GM23338 (cell line): ENCODE measurements at regions not wholly inside any gene's neighbourhood (a gene's known extent, or its start where the extent isn't known, plus 50 kb on each side); places are given as distances from the start of the nearest gene placed in this dataset.

Experiments used
- ATAC-seq: fragments of 200-7000 bp; cut with Tn5 transposase; 3 replicates; pipeline ENCODE4 v1.9.1; 2020
- DNase-seq: peaks from one replicate; pipeline ENCODE4 v3.0.0-alpha.2; 2015; ENCODE audit warnings: low spot score
- H2AFZ ChIP-seq: fragments of 200-600 bp; sonication (generic); 2 replicates; pipeline ENCODE4 v1.8.0; 2016; ENCODE audit warnings: antibody characterized with exemption, mild to moderate bottlenecking, moderate library complexity
- H3F3A ChIP-seq: fragments of 200-600 bp; sonication (generic); replicated peaks from 2 replicates; pipeline ENCODE4 v1.8.0; 2017; ENCODE audit warnings: antibody characterized with exemption, mixed run types, low read depth
- H3K27ac ChIP-seq: fragments of 200-600 bp; sonication (generic); 2 replicates; pipeline ENCODE4 v1.6.1; 2016; ENCODE audit warnings: low read depth
- H3K27me3 ChIP-seq: fragments of 200-600 bp; sonication (generic); 2 replicates; pipeline ENCODE4 v1.8.0; 2016; ENCODE audit warnings: mild to moderate bottlenecking, mixed run types, moderate library complexity; ENCODE audit not compliant: insufficient read depth
- H3K36me3 ChIP-seq: fragments of 200-600 bp; sonication (generic); 2 replicates; pipeline ENCODE4 v1.8.0; 2016; ENCODE audit warnings: mild to moderate bottlenecking; ENCODE audit not compliant: insufficient read depth
- H3K4me1 ChIP-seq: fragments of 200-600 bp; sonication (generic); 2 replicates; pipeline ENCODE4 v1.8.0; 2016; ENCODE audit warnings: mild to moderate bottlenecking, moderate library complexity; ENCODE audit not compliant: insufficient read depth
- H3K4me2 ChIP-seq: fragments of 200-600 bp; sonication (generic); 2 replicates; pipeline ENCODE4 v1.7.1; 2017; ENCODE audit warnings: mixed run types
- H3K4me3 ChIP-seq: fragments of 200-600 bp; sonication (generic); 2 replicates; pipeline ENCODE4 v1.6.1; 2016; ENCODE audit warnings: mixed run types
- H3K79me2 ChIP-seq: fragments of 200-600 bp; sonication (generic); replicated peaks from 2 replicates; pipeline ENCODE4 v1.8.0; 2017; ENCODE audit warnings: mild to moderate bottlenecking; ENCODE audit not compliant: insufficient read depth
- H3K9me2 ChIP-seq: fragments of 200-600 bp; sonication (generic); 2 replicates; pipeline ENCODE4 v1.8.0; 2017; ENCODE audit not compliant: insufficient read depth
- H4K20me1 ChIP-seq: fragments of 200-600 bp; sonication (generic); replicated peaks from 2 replicates; pipeline ENCODE4 v1.8.0; 2017; ENCODE audit warnings: mild to moderate bottlenecking; ENCODE audit not compliant: insufficient read depth
- H3K27ac Mint-ChIP-seq: 2 replicates; pipeline ENCODE4 v1.8.0; 2020; ENCODE audit warnings: inconsistent platforms, mild to moderate bottlenecking, moderate library complexity, mixed read lengths
- H3K27me3 Mint-ChIP-seq: 3 replicates; pipeline ENCODE4 v1.8.0; 2022; ENCODE audit warnings: low read depth, mild to moderate bottlenecking, moderate library complexity, mixed read lengths, inconsistent platforms; ENCODE audit not compliant: insufficient read depth, poor library complexity
- H3K36me3 Mint-ChIP-seq: 3 replicates; pipeline ENCODE4 v1.8.0; 2021; ENCODE audit warnings: low read depth, mild to moderate bottlenecking, inconsistent platforms, moderate library complexity, mixed read lengths
- H3K4me1 Mint-ChIP-seq: 3 replicates; pipeline ENCODE4 v1.8.0; 2020; ENCODE audit warnings: mild to moderate bottlenecking, inconsistent platforms, mixed read lengths
- H3K4me3 Mint-ChIP-seq: 3 replicates; pipeline ENCODE4 v1.8.0; 2021; ENCODE audit warnings: moderate library complexity, mild to moderate bottlenecking, inconsistent platforms, mixed read lengths
- H3K9me3 Mint-ChIP-seq: 3 replicates; pipeline ENCODE4 v1.8.0; 2020; ENCODE audit warnings: moderate library complexity, mild to moderate bottlenecking, inconsistent platforms, mixed read lengths
- CTCF ChIP-seq, 2 experiments: fragments of 200-600 bp in 1 of 2; sonication (generic) in 1 of 2; conservative IDR thresholded peaks; 2 replicates each; pipeline versions ENCODE4 v1.5.1 to v1.6.1; 2016 to 2017; ENCODE audit warnings: antibody characterized with exemption in 2 of 2, low read depth in 2 of 2, mild to moderate bottlenecking in 2 of 2, moderate library complexity in 1 of 2
- EZH2 ChIP-seq: fragments of 200-600 bp; sonication (generic); IDR thresholded peaks from one replicate; pipeline ENCODE4 v1.8.0; 2017; ENCODE audit warnings: antibody characterized with exemption, mild to moderate bottlenecking, low read depth; ENCODE audit not compliant: unreplicated experiment
- EZH2phosphoT487 ChIP-seq: fragments of 200-600 bp; sonication (generic); IDR thresholded peaks from one replicate; pipeline ENCODE4 v1.8.1; 2018; ENCODE audit warnings: antibody characterized with exemption; ENCODE audit not compliant: unreplicated experiment
- JUNB ChIP-seq: IDR thresholded peaks from one replicate; pipeline ENCODE4 v1.6.1; 2016; ENCODE audit warnings: antibody characterized with exemption; ENCODE audit not compliant: unreplicated experiment
- POLR2AphosphoS5 ChIP-seq: IDR thresholded peaks from 2 replicates; pipeline ENCODE4 v1.6.1; 2016; ENCODE audit warnings: antibody characterized with exemption, low read depth
- STAT1 ChIP-seq: IDR thresholded peaks from one replicate; pipeline ENCODE4 v1.6.1; 2016; ENCODE audit warnings: antibody characterized with exemption; ENCODE audit not compliant: unreplicated experiment
- ZNF114 ChIP-seq: fragments of 250-450 bp; sonication (Bioruptor Pico); IDR thresholded peaks from 2 replicates; pipeline ENCODE4 v1.5.0; 2020; ENCODE audit warnings: mild to moderate bottlenecking, moderate library complexity
- ZNF331 ChIP-seq: fragments of 250-450 bp; sonication (Bioruptor Pico); IDR thresholded peaks from 2 replicates; pipeline ENCODE4 v1.5.0; 2020; ENCODE audit warnings: low read depth, mild to moderate bottlenecking, moderate library complexity
- TF ChIP-seq, protein P1 (sequence below): IDR thresholded peaks from 2 replicates; pipeline ENCODE4 v1.6.1; 2016; ENCODE audit warnings: antibody characterized with exemption
- TF ChIP-seq, protein P2 (sequence below): IDR thresholded peaks from one replicate; pipeline ENCODE4 v1.6.1; 2018; ENCODE audit warnings: antibody characterized with exemption; ENCODE audit not compliant: unreplicated experiment
- TF ChIP-seq, protein P3 (sequence below): fragments of 250-450 bp; sonication (Bioruptor Pico); IDR thresholded peaks from 2 replicates; pipeline ENCODE4 v1.5.0; 2020; ENCODE audit warnings: mild to moderate bottlenecking, moderate library complexity

GRCh38 chr14:25551674-25552073 lies 501.7 kb upstream of the STXBP6 start (continued):
- TF ChIP-seq JUNB (no peak), POLR2AphosphoS5 (no peak)
- TF ChIP-seq, protein P1, sequence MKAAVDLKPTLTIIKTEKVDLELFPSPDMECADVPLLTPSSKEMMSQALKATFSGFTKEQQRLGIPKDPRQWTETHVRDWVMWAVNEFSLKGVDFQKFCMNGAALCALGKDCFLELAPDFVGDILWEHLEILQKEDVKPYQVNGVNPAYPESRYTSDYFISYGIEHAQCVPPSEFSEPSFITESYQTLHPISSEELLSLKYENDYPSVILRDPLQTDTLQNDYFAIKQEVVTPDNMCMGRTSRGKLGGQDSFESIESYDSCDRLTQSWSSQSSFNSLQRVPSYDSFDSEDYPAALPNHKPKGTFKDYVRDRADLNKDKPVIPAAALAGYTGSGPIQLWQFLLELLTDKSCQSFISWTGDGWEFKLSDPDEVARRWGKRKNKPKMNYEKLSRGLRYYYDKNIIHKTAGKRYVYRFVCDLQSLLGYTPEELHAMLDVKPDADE: no peak
- TF ChIP-seq, protein P2, sequence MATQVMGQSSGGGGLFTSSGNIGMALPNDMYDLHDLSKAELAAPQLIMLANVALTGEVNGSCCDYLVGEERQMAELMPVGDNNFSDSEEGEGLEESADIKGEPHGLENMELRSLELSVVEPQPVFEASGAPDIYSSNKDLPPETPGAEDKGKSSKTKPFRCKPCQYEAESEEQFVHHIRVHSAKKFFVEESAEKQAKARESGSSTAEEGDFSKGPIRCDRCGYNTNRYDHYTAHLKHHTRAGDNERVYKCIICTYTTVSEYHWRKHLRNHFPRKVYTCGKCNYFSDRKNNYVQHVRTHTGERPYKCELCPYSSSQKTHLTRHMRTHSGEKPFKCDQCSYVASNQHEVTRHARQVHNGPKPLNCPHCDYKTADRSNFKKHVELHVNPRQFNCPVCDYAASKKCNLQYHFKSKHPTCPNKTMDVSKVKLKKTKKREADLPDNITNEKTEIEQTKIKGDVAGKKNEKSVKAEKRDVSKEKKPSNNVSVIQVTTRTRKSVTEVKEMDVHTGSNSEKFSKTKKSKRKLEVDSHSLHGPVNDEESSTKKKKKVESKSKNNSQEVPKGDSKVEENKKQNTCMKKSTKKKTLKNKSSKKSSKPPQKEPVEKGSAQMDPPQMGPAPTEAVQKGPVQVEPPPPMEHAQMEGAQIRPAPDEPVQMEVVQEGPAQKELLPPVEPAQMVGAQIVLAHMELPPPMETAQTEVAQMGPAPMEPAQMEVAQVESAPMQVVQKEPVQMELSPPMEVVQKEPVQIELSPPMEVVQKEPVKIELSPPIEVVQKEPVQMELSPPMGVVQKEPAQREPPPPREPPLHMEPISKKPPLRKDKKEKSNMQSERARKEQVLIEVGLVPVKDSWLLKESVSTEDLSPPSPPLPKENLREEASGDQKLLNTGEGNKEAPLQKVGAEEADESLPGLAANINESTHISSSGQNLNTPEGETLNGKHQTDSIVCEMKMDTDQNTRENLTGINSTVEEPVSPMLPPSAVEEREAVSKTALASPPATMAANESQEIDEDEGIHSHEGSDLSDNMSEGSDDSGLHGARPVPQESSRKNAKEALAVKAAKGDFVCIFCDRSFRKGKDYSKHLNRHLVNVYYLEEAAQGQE: no peak

- Mint-ChIP-seq H3K36me3 (no peaks in the 10 kb centered on the region), H3K27ac (no peak overlapping the region; the same call in 1 of the 2 replicates), H3K9me3 (no peaks in the 10 kb centered on the region; the same call in 1 of the 3 replicates), H3K4me1 (peaks cover 12% of the 10 kb centered on the region), H3K4me3 (no peak overlapping the region), H3K27me3 (peaks cover 6% of the 10 kb centered on the region)
- no peaks in the 10 kb centered on the region for H3K36me3 ChIP-seq
- ATAC-seq (no peak), DNase-seq (no peak)
- no peak overlapping the region for H3K4me2 ChIP-seq
- peaks cover 5% of the 10 kb centered on the region; the same call in 1 of the 2 replicates for H3K9me2 ChIP-seq
- no peaks in the 10 kb centered on the region for H3K79me2 ChIP-seq
- peaks cover 6% of the 10 kb centered on the region for H3K4me1 ChIP-seq
- H3F3A ChIP-seq: no peaks in the 10 kb centered on the region
- no peaks in the 10 kb centered on the region for H3K27me3 ChIP-seq
- no peaks in the 10 kb centered on the region for H4K20me1 ChIP-seq
- no peak overlapping the region for H3K4me3 ChIP-seq
- H3K27ac ChIP-seq: no peak overlapping the region
- no peak overlapping the region for H2AFZ ChIP-seq
- no peak for TF ChIP-seq ZNF114
- no peak for TF ChIP-seq EZH2
- TF ChIP-seq EZH2phosphoT487: no peak
- TF ChIP-seq, protein P3, sequence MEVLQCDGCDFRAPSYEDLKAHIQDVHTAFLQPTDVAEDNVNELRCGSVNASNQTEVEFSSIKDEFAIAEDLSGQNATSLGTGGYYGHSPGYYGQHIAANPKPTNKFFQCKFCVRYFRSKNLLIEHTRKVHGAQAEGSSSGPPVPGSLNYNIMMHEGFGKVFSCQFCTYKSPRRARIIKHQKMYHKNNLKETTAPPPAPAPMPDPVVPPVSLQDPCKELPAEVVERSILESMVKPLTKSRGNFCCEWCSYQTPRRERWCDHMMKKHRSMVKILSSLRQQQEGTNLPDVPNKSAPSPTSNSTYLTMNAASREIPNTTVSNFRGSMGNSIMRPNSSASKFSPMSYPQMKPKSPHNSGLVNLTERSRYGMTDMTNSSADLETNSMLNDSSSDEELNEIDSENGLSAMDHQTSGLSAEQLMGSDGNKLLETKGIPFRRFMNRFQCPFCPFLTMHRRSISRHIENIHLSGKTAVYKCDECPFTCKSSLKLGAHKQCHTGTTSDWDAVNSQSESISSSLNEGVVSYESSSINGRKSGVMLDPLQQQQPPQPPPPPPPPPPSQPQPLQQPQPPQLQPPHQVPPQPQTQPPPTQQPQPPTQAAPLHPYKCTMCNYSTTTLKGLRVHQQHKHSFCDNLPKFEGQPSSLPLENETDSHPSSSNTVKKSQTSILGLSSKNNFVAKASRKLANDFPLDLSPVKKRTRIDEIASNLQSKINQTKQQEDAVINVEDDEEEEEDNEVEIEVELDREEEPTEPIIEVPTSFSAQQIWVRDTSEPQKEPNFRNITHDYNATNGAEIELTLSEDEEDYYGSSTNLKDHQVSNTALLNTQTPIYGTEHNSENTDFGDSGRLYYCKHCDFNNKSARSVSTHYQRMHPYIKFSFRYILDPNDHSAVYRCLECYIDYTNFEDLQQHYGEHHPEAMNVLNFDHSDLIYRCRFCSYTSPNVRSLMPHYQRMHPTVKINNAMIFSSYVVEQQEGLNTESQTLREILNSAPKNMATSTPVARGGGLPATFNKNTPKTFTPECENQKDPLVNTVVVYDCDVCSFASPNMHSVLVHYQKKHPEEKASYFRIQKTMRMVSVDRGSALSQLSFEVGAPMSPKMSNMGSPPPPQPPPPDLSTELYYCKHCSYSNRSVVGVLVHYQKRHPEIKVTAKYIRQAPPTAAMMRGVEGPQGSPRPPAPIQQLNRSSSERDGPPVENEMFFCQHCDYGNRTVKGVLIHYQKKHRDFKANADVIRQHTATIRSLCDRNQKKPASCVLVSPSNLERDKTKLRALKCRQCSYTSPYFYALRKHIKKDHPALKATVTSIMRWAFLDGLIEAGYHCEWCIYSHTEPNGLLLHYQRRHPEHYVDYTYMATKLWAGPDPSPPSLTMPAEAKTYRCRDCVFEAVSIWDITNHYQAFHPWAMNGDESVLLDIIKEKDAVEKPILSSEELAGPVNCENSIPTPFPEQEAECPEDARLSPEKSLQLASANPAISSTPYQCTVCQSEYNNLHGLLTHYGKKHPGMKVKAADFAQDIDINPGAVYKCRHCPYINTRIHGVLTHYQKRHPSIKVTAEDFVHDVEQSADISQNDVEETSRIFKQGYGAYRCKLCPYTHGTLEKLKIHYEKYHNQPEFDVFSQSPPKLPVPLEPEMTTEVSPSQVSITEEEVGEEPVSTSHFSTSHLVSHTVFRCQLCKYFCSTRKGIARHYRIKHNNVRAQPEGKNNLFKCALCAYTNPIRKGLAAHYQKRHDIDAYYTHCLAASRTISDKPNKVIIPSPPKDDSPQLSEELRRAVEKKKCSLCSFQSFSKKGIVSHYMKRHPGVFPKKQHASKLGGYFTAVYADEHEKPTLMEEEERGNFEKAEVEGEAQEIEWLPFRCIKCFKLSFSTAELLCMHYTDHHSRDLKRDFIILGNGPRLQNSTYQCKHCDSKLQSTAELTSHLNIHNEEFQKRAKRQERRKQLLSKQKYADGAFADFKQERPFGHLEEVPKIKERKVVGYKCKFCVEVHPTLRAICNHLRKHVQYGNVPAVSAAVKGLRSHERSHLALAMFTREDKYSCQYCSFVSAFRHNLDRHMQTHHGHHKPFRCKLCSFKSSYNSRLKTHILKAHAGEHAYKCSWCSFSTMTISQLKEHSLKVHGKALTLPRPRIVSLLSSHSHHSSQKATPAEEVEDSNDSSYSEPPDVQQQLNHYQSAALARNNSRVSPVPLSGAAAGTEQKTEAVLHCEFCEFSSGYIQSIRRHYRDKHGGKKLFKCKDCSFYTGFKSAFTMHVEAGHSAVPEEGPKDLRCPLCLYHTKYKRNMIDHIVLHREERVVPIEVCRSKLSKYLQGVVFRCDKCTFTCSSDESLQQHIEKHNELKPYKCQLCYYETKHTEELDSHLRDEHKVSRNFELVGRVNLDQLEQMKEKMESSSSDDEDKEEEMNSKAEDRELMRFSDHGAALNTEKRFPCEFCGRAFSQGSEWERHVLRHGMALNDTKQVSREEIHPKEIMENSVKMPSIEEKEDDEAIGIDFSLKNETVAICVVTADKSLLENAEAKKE (CRISPR knock-in tag): no peak
- TF ChIP-seq, protein P1: no peak
- no peak for TF ChIP-seq POLR2AphosphoS5
- no peak for TF ChIP-seq STAT1
- no peak for TF ChIP-seq CTCF (conservative IDR thresholded peaks at IDR 0.05; ENCODE audit: low read depth in 2 of 2)
- TF ChIP-seq JUNB: no peak
- no peak for TF ChIP-seq ZNF331 (CRISPR knock-in tag)
Measured at GRCh38 chr14:25546826-25547225, 496.9 kb upstream of the STXBP6 start.
